H1 (cell line): ENCODE measurements at regions not wholly inside any gene's neighbourhood (a gene's known extent, or its start where the extent isn't known, plus 50 kb on each side); places are given as distances from the start of the nearest gene placed in this dataset.

Experiments used
- BACH1 ChIP-seq: IDR thresholded peaks from 2 replicates; pipeline ENCODE4 v1.6.1; 2012; ENCODE audit warnings: low read length, improper control_type of control experiment
- CREB1 ChIP-seq: IDR thresholded peaks from 2 replicates; pipeline ENCODE4 v1.6.1; 2012; ENCODE audit warnings: inconsistent platforms
- CTCF ChIP-seq, 3 experiments: IDR thresholded peaks; 1 replicate in 2 of 3; 2 replicates in 1 of 3; pipeline versions ENCODE4 v1.5.1 to v1.6.1; 2011; ENCODE audit warnings: low read length in 3 of 3, mild to moderate bottlenecking in 3 of 3, inconsistent platforms in 2 of 3, low read depth in 1 of 3, moderate library complexity in 1 of 3; ENCODE audit not compliant: insufficient read depth in 1 of 3; ENCODE audit errors: control extremely low read depth in 1 of 3
- EGR1 ChIP-seq: IDR thresholded peaks from 2 replicates; pipeline ENCODE4 v1.6.1; 2011; ENCODE audit warnings: low read depth, low read length, borderline replicate concordance
- EP300 ChIP-seq, 2 experiments: IDR thresholded peaks; 1 replicate in 1 of 2; 2 replicates in 1 of 2; pipeline ENCODE4 v1.6.1; 2011 to 2012; ENCODE audit warnings: low read depth in 2 of 2, low read length in 2 of 2, mild to moderate bottlenecking in 2 of 2, borderline replicate concordance in 1 of 2, inconsistent platforms in 1 of 2, moderate library complexity in 1 of 2
- EZH2 ChIP-seq: fragments of 200-600 bp; sonication (generic); IDR thresholded peaks from 2 replicates; pipeline ENCODE4 v1.7.1; 2012; ENCODE audit warnings: low read depth, mild to moderate bottlenecking, moderate library complexity, low read length, inconsistent platforms; ENCODE audit not compliant: severe bottlenecking
- GTF2F1 ChIP-seq: IDR thresholded peaks from 2 replicates; pipeline ENCODE4 v1.6.1; 2012; ENCODE audit warnings: low read depth, low read length, improper control_type of control experiment, borderline replicate concordance
- JUN ChIP-seq: IDR thresholded peaks from 2 replicates; pipeline ENCODE4 v1.6.1; 2011; ENCODE audit warnings: low read depth, mild to moderate bottlenecking, improper control_type of control experiment, low read length
- POLR2AphosphoS5 ChIP-seq: IDR thresholded peaks from 2 replicates; pipeline ENCODE4 v1.6.1; 2011; ENCODE audit warnings: low read depth, low read length
- RFX5 ChIP-seq: IDR thresholded peaks from 2 replicates; pipeline ENCODE4 v1.6.1; 2011; ENCODE audit warnings: low read depth, low read length, improper control_type of control experiment, borderline replicate concordance
- SIN3A ChIP-seq, 2 experiments: IDR thresholded peaks in 1 of 2; conservative IDR thresholded peaks in 1 of 2; 2 replicates each; pipeline ENCODE4 v1.6.1; 2011 to 2012; ENCODE audit warnings: low read length in 2 of 2, improper control_type of control experiment in 1 of 2, low read depth in 1 of 2, mild to moderate bottlenecking in 1 of 2
- SP2 ChIP-seq: IDR thresholded peaks from 2 replicates; pipeline ENCODE4 v1.6.1; 2012; ENCODE audit warnings: mild to moderate bottlenecking, low read length, inconsistent platforms
- TF ChIP-seq, protein P1 (sequence below): IDR thresholded peaks from 2 replicates; pipeline ENCODE4 v1.6.1; 2012; ENCODE audit warnings: low read length, inconsistent platforms

- TF ChIP-seq CREB1 (no peak), SP2 (no peak), EZH2 (no peak), GTF2F1 (no peak), EP300 (IDR thresholded peaks at IDR 0.05; ENCODE audit: borderline replicate concordance in 1 of 2, low read depth in 2 of 2, low read length in 2 of 2) (no peak), POLR2AphosphoS5 (no peak), RFX5 (no peak), CTCF (IDR thresholded peaks at IDR 0.05; ENCODE audit: control extremely low read depth in 1 of 3, insufficient read depth in 1 of 3, low read depth in 1 of 3, low read length in 3 of 3) (no peak), EGR1 (no peak), JUN (no peak), BACH1 (no peak), SIN3A (conservative IDR thresholded peaks at IDR 0.05 in 1 of 2, IDR thresholded peaks at IDR 0.05 in 1 of 2; ENCODE audit: low read depth in 1 of 2, low read length in 2 of 2) (no peak)
- TF ChIP-seq, protein P1, sequence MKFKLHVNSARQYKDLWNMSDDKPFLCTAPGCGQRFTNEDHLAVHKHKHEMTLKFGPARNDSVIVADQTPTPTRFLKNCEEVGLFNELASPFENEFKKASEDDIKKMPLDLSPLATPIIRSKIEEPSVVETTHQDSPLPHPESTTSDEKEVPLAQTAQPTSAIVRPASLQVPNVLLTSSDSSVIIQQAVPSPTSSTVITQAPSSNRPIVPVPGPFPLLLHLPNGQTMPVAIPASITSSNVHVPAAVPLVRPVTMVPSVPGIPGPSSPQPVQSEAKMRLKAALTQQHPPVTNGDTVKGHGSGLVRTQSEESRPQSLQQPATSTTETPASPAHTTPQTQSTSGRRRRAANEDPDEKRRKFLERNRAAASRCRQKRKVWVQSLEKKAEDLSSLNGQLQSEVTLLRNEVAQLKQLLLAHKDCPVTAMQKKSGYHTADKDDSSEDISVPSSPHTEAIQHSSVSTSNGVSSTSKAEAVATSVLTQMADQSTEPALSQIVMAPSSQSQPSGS, result no peak
Measured at GRCh38 chr10:62480196-62480595, 106.0 kb downstream of the ZNF365 start.
